ENCODE measurements at regions not wholly inside any gene's neighbourhood (a gene's known extent, or its start where the extent isn't known, plus 50 kb on each side); places are given as distances from the start of the nearest gene placed in this dataset.

GRCh38 chr1:218804014-218804785, 369.5 kb upstream of the LYPLAL1 start:
- no peak for DNase-seq (ENCODE audit: low read depth in 4 of 4, low spot score in 3 of 4)

DNA sequence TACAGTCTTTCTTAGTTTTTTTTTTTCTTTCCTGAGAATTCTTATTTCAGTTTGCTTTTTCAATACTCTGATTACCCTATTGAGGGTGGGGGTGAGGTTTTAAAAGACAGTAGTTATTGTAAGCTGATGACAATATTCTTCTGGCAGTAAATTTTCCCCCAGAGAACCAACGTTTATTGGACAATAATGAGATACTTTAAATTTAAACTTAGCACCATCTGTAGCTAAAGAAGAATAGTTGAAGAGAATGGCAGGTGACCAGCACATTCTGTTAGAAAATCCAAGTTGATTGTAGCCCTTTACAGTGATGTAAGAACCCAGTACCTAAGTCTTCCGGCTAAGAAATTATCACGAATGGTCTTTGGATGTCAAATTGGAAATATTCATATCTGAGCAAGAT, 364.6 kb upstream of the LYPLAL1 start:
- no peak for DNase-seq (ENCODE audit: low read depth in 4 of 4, low spot score in 3 of 4)

DNA sequence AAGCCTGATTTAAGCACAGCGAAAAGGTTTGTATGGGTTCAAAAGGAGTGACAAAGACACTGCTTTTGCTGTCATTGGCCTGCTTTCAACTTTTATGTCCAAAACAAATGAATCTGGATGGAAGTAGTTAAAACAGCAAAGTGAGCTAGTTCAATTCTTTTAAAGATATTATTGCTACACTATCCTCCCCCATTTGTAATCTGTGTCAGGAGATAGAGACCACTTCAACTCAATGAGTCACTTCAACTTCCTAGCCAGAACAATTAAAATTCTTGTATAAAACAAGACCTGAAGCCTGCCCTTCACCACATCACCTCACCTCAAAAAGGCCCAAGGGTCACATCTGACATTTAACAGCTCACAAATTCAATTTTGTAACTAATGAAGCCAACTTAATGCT, 364.1 kb upstream of the LYPLAL1 start:
- no peak for DNase-seq (ENCODE audit: low read depth in 4 of 4, low spot score in 3 of 4)

- DNase-seq (ENCODE audit: low read depth in 4 of 4, low spot score in 3 of 4) = no peak
Measured at GRCh38 chr1:218810306-218810705, 363.4 kb upstream of the LYPLAL1 start.

DNA sequence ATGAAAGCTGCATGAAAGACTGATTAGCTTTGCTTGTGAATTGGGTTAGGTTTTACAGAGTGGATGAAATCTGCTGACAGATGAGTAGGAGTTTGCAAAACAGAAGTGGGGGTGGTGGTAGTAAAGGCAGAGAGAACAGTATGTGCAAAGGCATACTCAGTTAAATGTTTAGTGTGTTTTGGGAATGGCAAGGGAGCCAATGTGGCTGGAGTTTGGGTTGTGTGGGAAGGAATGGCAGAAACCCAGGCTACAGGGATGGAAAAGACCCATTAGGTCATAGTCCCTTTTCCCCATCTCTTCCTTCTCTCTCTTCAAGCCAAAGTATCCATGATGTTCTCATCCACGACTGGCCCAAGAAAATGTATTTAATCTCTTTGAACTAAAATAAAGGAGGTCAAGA, 362.2 kb upstream of the LYPLAL1 start:
- no peak for DNase-seq (ENCODE audit: low read depth in 4 of 4, low spot score in 3 of 4)

DNA sequence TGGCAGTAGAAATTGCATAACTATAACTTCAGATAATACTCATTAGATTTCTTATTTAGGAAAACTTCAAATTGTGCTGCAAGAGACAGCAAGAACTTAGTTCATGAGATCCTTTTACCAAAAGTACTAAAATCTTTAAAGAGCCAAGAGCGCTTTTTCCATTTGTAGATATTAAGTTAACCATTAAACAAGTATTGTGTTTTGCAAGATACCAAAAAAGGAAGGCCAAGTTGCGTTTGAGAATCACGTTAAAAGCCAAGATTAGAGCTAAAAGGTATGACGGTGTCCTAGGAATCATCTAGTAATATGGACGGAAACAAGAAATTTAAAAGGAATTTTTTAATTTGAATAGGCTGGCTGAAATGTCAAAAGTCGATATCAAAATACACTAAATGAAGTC, 361.3 kb upstream of the LYPLAL1 start:
- no peak for DNase-seq (ENCODE audit: low read depth in 4 of 4, low spot score in 3 of 4)

DNA sequence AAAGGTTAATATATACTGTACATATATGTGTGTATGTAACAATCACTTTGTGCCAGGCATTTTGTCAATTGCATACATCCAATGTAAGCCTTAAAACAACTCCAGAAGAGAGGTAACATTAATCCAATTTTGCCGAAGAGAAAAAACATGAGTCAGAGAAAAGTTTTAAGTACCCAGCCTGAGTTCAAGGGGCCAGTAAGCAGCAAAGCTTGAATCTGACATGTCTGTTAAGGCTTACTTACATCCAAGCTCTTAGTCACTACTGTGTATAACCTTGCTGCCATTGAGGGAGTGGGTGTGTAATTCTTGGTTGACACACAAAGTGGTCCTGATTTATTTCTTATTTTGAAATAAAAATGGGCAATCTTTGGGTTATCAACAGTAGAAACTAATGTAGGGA, 360.4 kb upstream of the LYPLAL1 start:
- no peak for DNase-seq (ENCODE audit: low read depth in 4 of 4, low spot score in 3 of 4)

- DNase-seq (ENCODE audit: low read depth in 4 of 4, low spot score in 3 of 4) = no peak
Measured at GRCh38 chr1:218815076-218815475, 358.6 kb upstream of the LYPLAL1 start.

GRCh38 chr1:218817071-218817470, 356.6 kb upstream of the LYPLAL1 start:
- DNase-seq (ENCODE audit: low read depth in 4 of 4, low spot score in 3 of 4) = no peak

GRCh38 chr1:218817691-218818465, 355.8 kb upstream of the LYPLAL1 start:
- DNase-seq (ENCODE audit: low read depth in 4 of 4, low spot score in 3 of 4) = no peak

- no peak for DNase-seq (ENCODE audit: low read depth in 4 of 4, low spot score in 3 of 4)
Measured at GRCh38 chr1:218823291-218823900, 350.3 kb upstream of the LYPLAL1 start.

DNA sequence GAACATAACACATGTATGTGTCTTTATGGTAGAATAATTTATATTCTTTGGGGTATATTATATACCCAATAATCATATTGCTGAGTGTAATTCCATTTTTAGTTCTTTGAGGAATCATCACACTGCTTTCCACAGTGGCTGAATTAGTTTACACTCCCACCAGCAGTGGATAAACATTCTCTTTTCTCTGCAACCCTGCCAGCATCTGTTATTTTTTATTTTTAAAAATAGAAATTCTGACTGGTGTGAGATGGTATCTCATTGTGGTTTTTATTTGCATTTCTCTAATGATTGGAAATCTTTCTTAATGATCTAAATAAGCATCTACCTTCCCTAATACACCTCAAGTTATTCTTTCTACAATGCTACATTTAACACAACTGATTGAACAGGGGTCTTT, 346.2 kb upstream of the LYPLAL1 start:
- DNase-seq (ENCODE audit: low read depth in 4 of 4, low spot score in 3 of 4) = no peak

GRCh38 chr1:218828125-218828650, 345.5 kb upstream of the LYPLAL1 start:
- DNase-seq (ENCODE audit: low read depth in 4 of 4, low spot score in 3 of 4) = no peak

- no peak for DNase-seq (ENCODE audit: low read depth in 4 of 4, low spot score in 3 of 4)
Measured at GRCh38 chr1:218829097-218829496, 344.6 kb upstream of the LYPLAL1 start.

DNA sequence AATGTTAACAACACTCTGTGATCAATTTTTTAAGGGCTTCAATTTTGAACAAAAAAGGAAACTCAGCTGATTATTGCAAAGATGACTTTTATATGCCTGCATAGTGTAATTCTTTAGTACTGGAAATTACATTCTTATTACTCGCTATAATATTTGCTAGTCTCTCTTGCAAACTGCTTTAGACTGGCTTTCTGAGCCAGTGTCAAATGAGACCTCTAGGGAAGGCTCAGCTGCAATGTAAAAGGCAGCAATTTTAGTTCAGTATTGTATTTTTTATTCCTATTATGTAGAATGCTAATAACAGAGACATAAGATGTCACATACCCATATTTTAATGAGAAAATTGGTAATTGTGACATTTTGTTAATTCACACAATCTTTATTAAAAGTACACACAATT, 338.1 kb upstream of the LYPLAL1 start:
- no peak for DNase-seq (ENCODE audit: low read depth in 4 of 4, low spot score in 3 of 4)

DNA sequence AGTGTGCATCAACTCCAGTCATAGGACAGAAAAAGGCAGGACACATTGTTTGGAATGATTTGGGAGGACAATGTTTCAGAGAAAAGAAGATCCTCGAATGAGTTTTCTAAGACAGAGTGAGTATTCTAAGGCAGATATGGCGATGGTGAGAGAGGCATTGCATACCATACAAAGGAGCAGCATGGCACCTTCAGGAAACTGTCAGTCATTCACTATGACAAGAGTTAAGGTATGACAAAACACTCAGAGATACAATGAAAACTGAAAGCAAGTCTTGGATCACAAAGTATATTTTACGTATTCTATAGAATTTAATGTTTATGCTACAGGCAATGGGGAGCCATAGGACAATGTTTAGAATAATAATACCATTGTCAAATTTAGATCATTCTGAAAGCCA, 337.4 kb upstream of the LYPLAL1 start:
- no peak for DNase-seq (ENCODE audit: low read depth in 4 of 4, low spot score in 3 of 4)

DNA sequence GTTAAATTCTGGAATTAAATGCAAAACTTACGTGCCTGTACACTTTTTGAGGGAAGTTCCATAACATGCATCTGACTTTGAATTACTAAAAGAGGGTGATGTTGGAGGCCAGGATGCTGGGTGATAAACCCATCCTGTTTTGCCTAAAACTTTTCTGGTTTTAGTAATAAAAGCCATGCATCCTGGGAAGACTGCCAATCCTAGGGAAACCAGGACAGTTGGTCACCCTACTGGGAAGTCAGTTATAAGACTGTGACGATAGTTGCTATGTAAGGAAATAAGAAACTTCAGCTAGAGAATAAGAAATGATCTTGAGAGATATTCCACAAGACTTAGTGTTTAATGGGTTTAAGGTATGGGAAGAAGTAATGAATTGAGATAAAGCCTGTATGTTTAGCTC, 336.6 kb upstream of the LYPLAL1 start:
- no peak for DNase-seq (ENCODE audit: low read depth in 4 of 4, low spot score in 3 of 4)

GRCh38 chr1:218845589-218845988, 328.1 kb upstream of the LYPLAL1 start:
- no peak for DNase-seq (ENCODE audit: low read depth in 4 of 4, low spot score in 3 of 4)

DNA sequence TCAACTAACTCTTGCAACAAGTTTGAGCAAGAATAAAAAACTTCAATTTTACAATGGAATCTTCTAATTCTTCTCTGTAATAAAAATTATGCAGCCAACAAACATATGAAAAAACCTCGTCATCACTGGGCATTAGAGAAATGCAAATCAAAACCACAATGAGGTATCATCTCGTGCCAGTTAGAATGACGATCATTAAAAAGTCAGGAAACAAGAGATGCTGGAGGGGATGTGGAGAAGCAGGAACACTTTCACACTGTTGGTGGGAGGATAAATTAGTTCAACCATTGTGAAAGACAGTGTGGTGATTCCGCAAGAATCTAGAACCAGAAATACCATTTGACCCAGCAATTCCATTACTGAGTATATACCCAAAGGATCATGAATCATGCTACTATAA, 327.5 kb upstream of the LYPLAL1 start:
- DNase-seq (ENCODE audit: low read depth in 4 of 4, low spot score in 3 of 4) = no peak

DNA sequence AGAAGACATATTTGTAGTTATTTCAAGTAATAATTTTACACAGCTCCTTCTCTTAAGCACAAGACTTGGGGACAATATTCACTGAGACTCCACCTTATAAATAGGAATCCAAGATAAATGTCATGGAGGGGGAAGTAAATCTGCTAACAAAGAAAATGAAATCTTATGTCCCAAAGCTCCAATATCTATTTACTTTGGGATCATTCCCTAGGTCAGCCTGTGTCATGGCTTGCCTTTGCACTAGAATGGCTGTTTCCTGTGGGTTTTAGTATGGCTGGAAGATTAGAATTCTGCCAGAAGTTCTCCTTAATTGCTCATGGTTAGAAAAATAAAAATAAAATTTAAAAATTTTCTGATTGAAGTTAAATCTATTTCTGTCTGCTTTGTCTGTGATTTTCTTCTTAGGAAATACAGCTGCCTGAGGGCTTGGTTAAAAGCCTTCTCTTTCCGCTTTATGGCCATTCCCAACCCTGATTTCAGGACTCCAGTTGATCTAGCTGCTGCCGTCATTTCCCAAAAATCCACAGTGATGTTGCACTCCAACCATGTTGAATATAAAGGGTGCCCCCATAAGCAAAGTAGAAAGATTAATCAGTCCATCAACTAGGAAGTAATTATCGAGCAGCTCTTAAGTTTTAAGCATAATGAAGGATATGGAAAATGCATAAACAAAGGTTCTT, 326.4 kb upstream of the LYPLAL1 start:
- no peak for DNase-seq (ENCODE audit: low read depth in 4 of 4, low spot score in 3 of 4)

GRCh38 chr1:218848009-218848408, 325.7 kb upstream of the LYPLAL1 start:
- DNase-seq (ENCODE audit: low read depth in 4 of 4, low spot score in 3 of 4) = no peak
